ENCODE measurements at regions not wholly inside any gene's neighbourhood (a gene's known extent, or its start where the extent isn't known, plus 50 kb on each side); places are given as distances from the start of the nearest gene placed in this dataset. TPM values are rescaled to one million over a fixed set of nuclear protein-coding genes. Genes with fewer than 3 reads are reported as not detected.

- H3K36me3 ChIP-seq (replicated peaks in 1 of 2; ENCODE audit: insufficient read depth in 1 of 2, low read depth in 2 of 2), result no peaks in the 10 kb centered on the region
- H3K4me1 ChIP-seq, result no peaks in the 10 kb centered on the region
- TF ChIP-seq, protein P1, sequence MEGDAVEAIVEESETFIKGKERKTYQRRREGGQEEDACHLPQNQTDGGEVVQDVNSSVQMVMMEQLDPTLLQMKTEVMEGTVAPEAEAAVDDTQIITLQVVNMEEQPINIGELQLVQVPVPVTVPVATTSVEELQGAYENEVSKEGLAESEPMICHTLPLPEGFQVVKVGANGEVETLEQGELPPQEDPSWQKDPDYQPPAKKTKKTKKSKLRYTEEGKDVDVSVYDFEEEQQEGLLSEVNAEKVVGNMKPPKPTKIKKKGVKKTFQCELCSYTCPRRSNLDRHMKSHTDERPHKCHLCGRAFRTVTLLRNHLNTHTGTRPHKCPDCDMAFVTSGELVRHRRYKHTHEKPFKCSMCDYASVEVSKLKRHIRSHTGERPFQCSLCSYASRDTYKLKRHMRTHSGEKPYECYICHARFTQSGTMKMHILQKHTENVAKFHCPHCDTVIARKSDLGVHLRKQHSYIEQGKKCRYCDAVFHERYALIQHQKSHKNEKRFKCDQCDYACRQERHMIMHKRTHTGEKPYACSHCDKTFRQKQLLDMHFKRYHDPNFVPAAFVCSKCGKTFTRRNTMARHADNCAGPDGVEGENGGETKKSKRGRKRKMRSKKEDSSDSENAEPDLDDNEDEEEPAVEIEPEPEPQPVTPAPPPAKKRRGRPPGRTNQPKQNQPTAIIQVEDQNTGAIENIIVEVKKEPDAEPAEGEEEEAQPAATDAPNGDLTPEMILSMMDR (IDR thresholded peaks at IDR 0.05), result no peak
- no peak for TF ChIP-seq POLR2A (IDR thresholded peaks at IDR 0.05)
- H3K27me3 ChIP-seq, result no peaks in the 10 kb centered on the region
- WGBS, 2 donors, result 53 to 64% methylated on average over 5 of the region's 5 CpGs
- no peaks in the 10 kb centered on the region for H3K9me3 ChIP-seq
- DNase-seq (no peak), ATAC-seq (no peak)
- H3K27ac ChIP-seq, result no peak overlapping the region
- intact Hi-C loops (cut with DNase I), result no loop called here
- no peak overlapping the region for H3K4me3 ChIP-seq
Measured at GRCh38 chr4:110250023-110250387, 51.6 kb upstream of the ELOVL6 start.

DNA sequence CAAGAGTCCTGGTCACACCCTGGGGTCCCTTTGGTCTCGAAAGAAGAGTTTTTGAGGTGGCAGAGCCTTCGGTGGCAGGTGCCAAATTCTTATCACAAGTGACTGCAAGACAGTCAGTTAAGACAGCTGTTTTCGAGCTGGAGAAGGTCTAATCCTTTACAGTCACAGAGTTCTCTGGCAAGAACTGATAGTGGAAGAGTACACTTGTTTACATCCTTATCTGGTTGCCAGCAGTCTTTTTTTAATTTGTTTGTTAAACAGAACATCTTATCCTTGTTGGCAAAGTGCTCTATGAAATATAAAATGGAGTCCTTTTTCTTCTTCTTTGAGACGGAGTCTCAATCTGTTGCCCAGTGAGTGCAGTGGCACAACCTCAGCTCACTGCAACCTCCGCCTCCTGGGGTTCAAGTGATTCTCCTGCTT is 50.4 kb upstream of the ELOVL6 start:
- no peaks in the 10 kb centered on the region for H3K9me3 ChIP-seq
- no peak overlapping the region for H3K27ac ChIP-seq
- DNase-seq, result no peak
- no peaks in the 10 kb centered on the region for H3K4me1 ChIP-seq
- H3K4me3 ChIP-seq, result no peak overlapping the region
- TF ChIP-seq, protein P1 (IDR thresholded peaks at IDR 0.05), result no peak
- TF ChIP-seq POLR2A (IDR thresholded peaks at IDR 0.05), result no peak
- WGBS, 2 donors, result 57 to 58% methylated on average over 5 of the region's 5 CpGs
- intact Hi-C loops (cut with DNase I), result no loop called here
- H3K36me3 ChIP-seq (replicated peaks in 1 of 2; ENCODE audit: insufficient read depth in 1 of 2, low read depth in 2 of 2), result no peaks in the 10 kb centered on the region
- no peaks in the 10 kb centered on the region for H3K27me3 ChIP-seq
- no peak for ATAC-seq

Small RNA genes in the stretch of these regions (small RNA-seq; reads per million reads assigned to genes)
- gene AC108145.1 (not detected), gene HSBP1P2 (not detected), gene RNU6-205P (not detected)
